HG03108 (cell line): ENCODE measurements at regions not wholly inside any gene's neighbourhood (a gene's known extent, or its start where the extent isn't known, plus 50 kb on each side); places are given as distances from the start of the nearest gene placed in this dataset.

Experiments used
- ATAC-seq: cut with Tn5 transposase; IDR thresholded peaks from one replicate; pipeline ENCODE4 v1.9.1; 2021; ENCODE audit warnings: moderate library complexity; ENCODE audit not compliant: unreplicated experiment

GRCh38 chr13:79681069-79681468 is 200.1 kb downstream of the NDFIP2 start:
- ATAC-seq: no peak

GRCh38 chr13:79680485-79680884 is 199.5 kb downstream of the NDFIP2 start:
- no peak for ATAC-seq

GRCh38 chr13:79679334-79679733 is 198.4 kb downstream of the NDFIP2 start:
- no peak for ATAC-seq

DNA sequence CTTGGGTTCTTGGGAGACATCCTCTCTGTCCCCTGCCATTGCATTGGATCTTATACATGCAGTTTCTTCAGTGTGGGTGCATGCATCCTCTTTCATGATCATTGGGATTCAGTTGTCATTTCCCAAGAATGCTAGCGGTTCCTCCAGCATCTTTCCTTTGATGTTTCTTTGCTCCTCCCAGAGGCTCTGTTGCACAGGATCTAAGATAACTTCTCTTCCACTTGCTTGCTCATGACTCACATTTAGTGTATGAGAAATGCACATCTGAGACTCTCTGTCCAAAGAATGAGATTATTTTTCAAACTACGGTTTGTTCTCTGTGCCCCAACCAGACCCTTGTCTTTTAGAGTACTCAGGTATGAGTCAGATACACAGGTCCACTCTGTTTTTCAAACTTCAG is 197.1 kb downstream of the NDFIP2 start:
- no peak for ATAC-seq

- no peak for ATAC-seq
Observed at GRCh38 chr13:79675931-79676660, 195.1 kb downstream of the NDFIP2 start.

DNA sequence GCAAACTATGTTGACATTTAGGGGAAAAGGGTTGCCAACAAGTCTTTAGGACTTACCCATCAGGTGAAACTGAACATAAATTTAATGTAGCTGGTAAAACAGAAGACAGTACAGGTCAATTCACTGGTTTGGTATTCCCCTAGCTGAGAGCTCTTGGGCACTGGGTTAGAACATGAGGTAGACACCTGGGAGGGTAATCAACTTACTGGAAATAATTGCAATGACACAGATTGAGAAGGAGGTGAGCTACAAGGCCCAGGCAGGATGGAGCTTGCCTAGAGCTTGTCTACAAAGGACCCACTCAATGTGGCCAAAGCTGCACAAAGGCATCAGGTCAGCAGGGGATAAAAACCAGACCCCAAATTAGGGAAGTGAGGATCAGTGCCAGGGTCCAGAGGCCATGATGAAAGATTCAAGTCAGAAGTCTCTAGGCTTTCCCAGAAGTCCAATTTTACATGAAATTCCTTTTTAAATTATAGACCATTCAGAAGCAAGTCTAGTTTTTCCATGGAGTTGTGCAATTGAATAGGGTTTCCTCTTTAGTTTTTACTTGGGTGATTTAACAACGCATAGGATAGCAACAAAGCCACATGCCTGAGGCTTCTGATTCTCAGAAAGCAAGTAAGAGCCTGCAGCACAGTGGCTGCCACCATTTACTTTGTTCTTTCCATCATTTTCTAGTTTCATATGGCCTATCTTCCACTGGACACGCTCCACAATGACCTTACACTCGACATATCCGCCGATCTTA is 194.0 kb downstream of the NDFIP2 start:
- no peak for ATAC-seq

DNA sequence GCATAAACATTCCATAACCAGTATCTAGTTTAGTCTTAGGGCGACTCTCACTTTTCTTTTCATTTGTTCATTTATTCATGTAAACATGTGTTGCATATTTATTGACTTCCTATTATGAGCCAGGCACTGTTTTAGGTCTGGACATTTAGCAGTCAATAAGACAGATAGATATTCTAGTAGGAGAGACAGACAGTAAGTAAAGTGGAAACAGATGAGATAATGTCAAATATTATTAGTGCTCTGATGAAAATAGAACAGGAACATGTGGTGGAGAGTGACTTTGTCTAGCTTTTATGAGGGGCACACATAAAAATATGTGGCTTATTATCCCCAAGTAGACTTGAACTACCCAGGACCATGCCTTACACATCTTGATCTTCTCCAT is 193.0 kb downstream of the NDFIP2 start:
- ATAC-seq: no peak

DNA sequence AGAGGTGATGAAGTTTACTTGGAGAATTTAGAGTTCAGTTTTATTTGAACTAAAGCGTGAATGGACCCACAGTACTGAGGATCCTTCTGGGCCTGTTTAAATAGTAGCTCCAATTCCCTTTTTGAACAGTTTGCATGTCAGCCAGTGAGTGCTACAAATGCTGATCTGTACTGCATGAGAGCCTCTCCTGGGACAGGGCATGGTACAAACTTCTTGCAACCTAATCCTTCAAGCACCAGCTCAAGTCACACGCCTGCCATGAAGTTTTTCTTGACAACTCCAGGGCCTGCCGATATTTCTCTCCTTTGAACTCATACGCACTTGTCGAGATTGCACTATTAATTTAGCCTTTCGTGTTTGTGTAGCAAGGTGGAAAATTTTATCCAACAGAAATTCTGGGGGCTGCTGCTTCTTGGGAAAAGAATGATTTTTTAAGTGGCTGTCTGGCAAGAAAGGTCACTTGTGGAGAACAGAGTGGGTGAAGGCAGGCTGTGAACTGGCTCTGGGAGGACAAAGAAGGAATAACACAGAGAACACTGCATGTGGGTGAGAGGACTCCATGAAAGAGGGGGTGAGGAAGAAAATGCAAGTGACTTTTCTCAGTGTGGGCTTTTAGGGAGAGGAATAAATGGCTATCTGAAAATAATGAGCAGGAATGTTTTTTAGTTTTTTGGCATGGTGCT is 192.5 kb downstream of the NDFIP2 start:
- ATAC-seq: no peak

DNA sequence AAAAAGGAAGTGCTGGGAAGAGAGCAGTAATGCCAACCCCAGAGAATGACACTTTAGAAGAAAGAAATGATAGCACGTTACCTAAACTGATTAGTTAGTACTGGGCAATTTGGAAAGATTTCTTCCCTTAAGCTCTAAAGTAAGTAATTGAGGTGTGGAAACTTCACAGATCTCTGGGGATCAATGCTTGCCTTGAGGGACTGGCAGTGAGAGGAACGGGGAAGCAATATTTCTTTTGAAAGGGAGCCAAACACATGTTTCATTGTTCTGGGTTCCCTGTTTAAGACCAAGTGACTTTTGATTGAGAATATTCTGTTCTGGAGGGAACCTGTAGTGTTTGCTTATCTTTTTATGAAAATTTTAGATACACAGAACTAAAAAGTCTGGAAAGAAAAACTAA is 190.5 kb downstream of the NDFIP2 start:
- no peak for ATAC-seq

DNA sequence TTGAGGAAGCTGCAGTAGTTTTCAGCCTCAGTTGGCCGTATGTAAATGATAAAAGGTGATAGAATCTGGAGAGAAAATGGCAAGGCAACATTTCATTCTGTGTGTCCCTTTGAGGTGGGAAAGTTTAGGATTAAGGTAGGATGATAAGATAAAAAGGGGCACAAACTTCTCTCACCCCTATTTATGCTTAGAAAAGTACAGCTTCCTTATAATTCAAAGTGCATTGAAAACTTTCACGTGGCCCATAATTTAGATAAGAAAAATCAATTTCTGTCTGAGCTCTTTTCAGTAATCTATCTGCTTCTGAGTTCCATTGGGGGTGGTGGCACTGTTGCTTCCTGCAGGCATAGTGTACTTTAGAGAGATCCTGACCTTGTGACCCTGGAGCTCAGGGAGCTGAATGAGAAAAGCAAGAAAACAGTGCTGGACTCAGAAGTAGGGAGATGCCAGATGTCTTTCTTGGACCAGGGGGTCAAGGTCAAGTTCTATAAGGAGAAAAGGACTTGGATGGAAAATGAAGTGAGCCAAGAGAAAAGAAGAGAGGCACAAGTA is 187.3 kb downstream of the NDFIP2 start:
- ATAC-seq: no peak

- no peak for ATAC-seq
Observed at GRCh38 chr13:79667771-79668170, 186.8 kb downstream of the NDFIP2 start.

DNA sequence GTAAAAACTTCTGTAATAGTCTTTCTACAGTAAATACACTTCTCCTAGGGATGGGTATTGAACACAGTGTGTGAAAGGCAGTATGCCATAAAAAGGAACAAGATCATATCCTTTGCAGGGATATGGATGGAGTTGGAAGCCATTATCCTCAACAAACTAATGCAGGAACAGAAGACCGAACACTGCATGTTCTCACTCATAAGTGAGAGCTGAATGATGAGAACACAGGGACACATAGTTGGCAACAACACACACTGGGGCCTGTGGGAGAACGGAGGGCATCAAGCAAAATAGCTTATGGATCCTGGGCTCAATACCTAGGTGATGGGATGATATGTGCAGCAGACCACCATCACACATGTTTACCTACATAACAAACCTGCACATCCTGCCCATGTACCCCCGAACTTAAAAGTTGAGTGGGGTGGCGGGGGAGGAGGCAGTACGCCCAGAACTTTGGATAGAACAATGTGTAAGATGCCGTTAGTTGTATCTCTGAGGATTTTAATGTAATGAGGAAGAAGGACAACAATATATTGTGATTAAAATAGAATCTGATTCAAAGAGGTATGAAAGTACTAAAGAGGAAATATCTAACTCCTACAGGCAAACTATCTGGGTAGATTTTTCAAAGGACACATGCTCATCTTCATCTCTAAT is 183.2 kb downstream of the NDFIP2 start:
- ATAC-seq: no peak

DNA sequence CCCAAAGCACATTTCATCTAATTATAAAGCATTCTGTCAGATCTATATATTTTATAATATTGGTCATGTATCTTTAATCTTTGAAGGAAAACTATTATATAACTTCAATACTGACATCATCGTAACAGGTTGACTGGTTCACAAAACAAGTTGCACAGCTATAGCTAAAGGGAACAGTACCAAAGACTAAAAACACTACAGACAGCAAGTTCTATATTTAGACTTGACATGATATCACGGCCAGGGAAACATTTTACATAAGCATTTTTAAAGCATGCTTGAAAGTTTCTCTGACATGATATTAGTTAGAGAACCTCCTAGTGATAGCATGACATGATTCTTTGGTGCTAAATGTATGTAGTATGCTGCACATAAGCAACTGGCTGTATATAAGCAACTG is 182.5 kb downstream of the NDFIP2 start:
- ATAC-seq: no peak

DNA sequence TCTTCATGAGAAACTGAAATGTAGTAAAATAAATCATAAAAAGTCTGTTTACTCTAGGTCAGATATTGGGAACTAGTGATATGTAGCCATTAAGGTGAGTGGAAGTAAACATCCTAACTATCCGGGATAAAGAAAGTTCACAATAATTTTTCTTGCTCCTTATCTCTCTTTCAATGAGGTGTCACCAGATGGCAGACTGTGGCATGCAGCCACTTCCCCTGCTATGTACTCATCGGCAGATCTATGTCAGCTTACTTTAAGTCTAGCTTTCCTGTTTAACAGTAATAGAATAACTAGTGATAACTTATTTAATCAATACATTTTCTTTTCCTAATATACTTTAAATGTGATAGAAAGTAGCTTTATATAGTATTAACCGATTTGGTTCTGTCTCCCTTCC is 181.9 kb downstream of the NDFIP2 start:
- no peak for ATAC-seq

- ATAC-seq: no peak
Observed at GRCh38 chr13:79660361-79660760, 179.4 kb downstream of the NDFIP2 start.

DNA sequence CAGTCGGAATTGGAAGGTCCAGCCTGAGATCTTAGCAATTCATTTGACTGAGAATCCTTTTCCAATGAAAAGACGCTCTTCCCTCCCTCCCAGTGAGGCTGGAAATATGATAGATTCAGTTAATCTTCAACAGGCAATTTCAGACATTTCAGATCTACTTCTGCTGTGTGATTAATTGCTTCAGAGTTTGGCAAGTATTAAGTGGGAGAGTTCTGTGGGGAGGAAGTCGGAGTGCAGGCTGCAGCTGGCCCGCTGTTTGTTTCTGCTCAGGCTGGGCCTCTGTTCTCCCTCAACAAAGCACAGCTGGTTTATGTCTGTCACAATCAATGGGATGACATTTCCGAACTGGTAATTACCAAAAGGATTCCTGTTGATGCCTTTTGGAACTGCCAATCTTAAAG is 178.2 kb downstream of the NDFIP2 start:
- ATAC-seq: no peak

- no peak for ATAC-seq
Observed at GRCh38 chr13:79658333-79658975, 177.5 kb downstream of the NDFIP2 start.

DNA sequence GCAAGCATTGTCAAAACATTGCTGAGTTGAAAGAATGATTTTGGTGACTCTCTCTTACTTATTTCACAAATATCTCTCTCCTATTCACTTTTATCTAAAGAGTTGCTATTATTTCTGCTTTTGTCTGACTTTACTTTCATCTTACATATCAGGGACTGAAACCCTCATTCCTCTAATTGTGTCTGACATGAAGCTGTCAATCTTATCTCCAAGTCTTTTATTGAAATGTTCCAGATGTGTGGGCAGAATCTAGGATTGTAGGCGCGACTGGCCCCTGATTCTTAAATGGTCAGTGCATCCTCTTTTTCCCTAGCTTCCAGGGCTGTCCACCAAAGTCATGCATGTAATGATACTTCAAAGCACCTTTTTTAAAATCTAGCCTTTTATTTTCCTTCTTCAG is 174.6 kb downstream of the NDFIP2 start:
- no peak for ATAC-seq

GRCh38 chr13:79654520-79654919 is 173.6 kb downstream of the NDFIP2 start:
- no peak for ATAC-seq

- no peak for ATAC-seq
Observed at GRCh38 chr13:79650688-79651087, 169.7 kb downstream of the NDFIP2 start.

GRCh38 chr13:79648191-79648590 is 167.2 kb downstream of the NDFIP2 start:
- no peak for ATAC-seq
